Brain microvascular endothelial cell (primary cell): ENCODE measurements at regions not wholly inside any gene's neighbourhood (a gene's known extent, or its start where the extent isn't known, plus 50 kb on each side); places are given as distances from the start of the nearest gene placed in this dataset.

Experiments
- DNase-seq: peaks from one replicate; pipeline ENCODE4 v3.0.0-alpha.2; 2020
- H3K27ac ChIP-seq: fragments of 250-450 bp; sonication (Bioruptor Pico); 2 replicates; pipeline ENCODE4 v1.5.1; 2020; ENCODE audit warnings: mild to moderate bottlenecking, moderate library complexity
- H3K27me3 ChIP-seq: fragments of 250-450 bp; sonication (Bioruptor Pico); replicated peaks from 2 replicates; pipeline ENCODE4 v1.5.1; 2020; ENCODE audit warnings: mild to moderate bottlenecking
- H3K36me3 ChIP-seq: fragments of 250-450 bp; sonication (Bioruptor Pico); replicated peaks from 2 replicates; pipeline ENCODE4 v1.5.1; 2020; ENCODE audit warnings: mild to moderate bottlenecking
- H3K4me3 ChIP-seq: 2 replicates; pipeline ENCODE4 v1.5.1; 2011; ENCODE audit warnings: low read depth, mild to moderate bottlenecking, control low read depth, low read length, moderate library complexity
- CTCF ChIP-seq: IDR thresholded peaks from 2 replicates; pipeline ENCODE4 v1.5.1; 2011; ENCODE audit warnings: low read depth, mild to moderate bottlenecking, moderate library complexity, low read length, control low read depth, inconsistent platforms; ENCODE audit errors: missing control alignments
- in situ Hi-C: cut with HindIII; loops from 2 replicates; pipeline ENCODE4 v1.10.0; 2017; ENCODE audit warnings: low sequenced_read_pairs, low pct_ligation_motif_present

GRCh38 chr14:22095860-22096513 lies 422.4 kb upstream of the OR4E1 start:
- TF ChIP-seq CTCF: no peak
- in situ Hi-C loops: no loop called here
- no peak overlapping the region for H3K4me3 ChIP-seq
- no peak overlapping the region for H3K27ac ChIP-seq
- H3K36me3 ChIP-seq: no peaks in the 10 kb centered on the region
- no peak for DNase-seq
- H3K27me3 ChIP-seq: no peaks in the 10 kb centered on the region

GRCh38 chr14:22089940-22090339 lies 416.3 kb upstream of the OR4E1 start:
- no peak for TF ChIP-seq CTCF
- in situ Hi-C loops: no loop called here

GRCh38 chr14:22088614-22089342 lies 415.2 kb upstream of the OR4E1 start:
- no peak for TF ChIP-seq CTCF
- in situ Hi-C loops: no loop called here
- Histone ChIP-seq H3K36me3 (no peaks in the 10 kb centered on the region), H3K4me3 (no peak overlapping the region), H3K27ac (no peak overlapping the region), H3K27me3 (no peaks in the 10 kb centered on the region)
- DNase-seq: peak; percentile 24

More at GRCh38 chr14:22089940-22090339, 416.3 kb upstream of the OR4E1 start:
- Histone ChIP-seq H3K27ac (no peak overlapping the region), H3K4me3 (no peak overlapping the region), H3K27me3 (no peaks in the 10 kb centered on the region), H3K36me3 (no peaks in the 10 kb centered on the region)
- DNase-seq: no peak

GRCh38 chr14:22086131-22086530 lies 412.5 kb upstream of the OR4E1 start:
- in situ Hi-C loops: no loop called here
- Histone ChIP-seq H3K27me3 (no peaks in the 10 kb centered on the region), H3K36me3 (no peaks in the 10 kb centered on the region), H3K4me3 (no peak overlapping the region), H3K27ac (no peak overlapping the region)
- no peak for DNase-seq
- no peak for TF ChIP-seq CTCF

- Histone ChIP-seq H3K27ac (no peak overlapping the region), H3K4me3 (no peak overlapping the region), H3K27me3 (no peaks in the 10 kb centered on the region), H3K36me3 (no peaks in the 10 kb centered on the region)
- peak; percentile 51 for DNase-seq
- in situ Hi-C loops: no loop called here
- TF ChIP-seq CTCF: peak; percentile 61
Observed at GRCh38 chr14:22084393-22085281, 411.0 kb upstream of the OR4E1 start.
